GM12878 (cell line): ENCODE measurements at regions not wholly inside any gene's neighbourhood (a gene's known extent, or its start where the extent isn't known, plus 50 kb on each side); places are given as distances from the start of the nearest gene placed in this dataset.

ENCODE experiments used
- CREB1 ChIP-seq: IDR thresholded peaks from 2 replicates; pipeline ENCODE4 v1.6.1; 2012; ENCODE audit warnings: low read depth, mild to moderate bottlenecking, inconsistent platforms
- HCFC1 ChIP-seq: fragments of 150-350 bp; IDR thresholded peaks from 2 replicates; pipeline ENCODE4 v1.6.1; 2014; ENCODE audit warnings: low read length
- POU2F2 ChIP-seq: IDR thresholded peaks from 3 replicates; pipeline ENCODE4 v1.6.1; 2011; ENCODE audit warnings: low read depth, mild to moderate bottlenecking, low read length, borderline replicate concordance
- SUZ12 ChIP-seq: fragments of 200-600 bp; sonication (generic); IDR thresholded peaks from one replicate; pipeline ENCODE4 v1.6.1; 2018; ENCODE audit warnings: antibody characterized with exemption, mild to moderate bottlenecking; ENCODE audit not compliant: unreplicated experiment
- TF ChIP-seq, protein P1 (sequence below), 3 experiments: IDR thresholded peaks in 2 of 3; conservative IDR thresholded peaks in 1 of 3; 2 replicates each; pipeline ENCODE4 v1.5.1; 2011; ENCODE audit warnings: low read depth in 3 of 3, low read length in 3 of 3, mild to moderate bottlenecking in 3 of 3, control low read depth in 2 of 3, moderate library complexity in 2 of 3, inconsistent platforms in 1 of 3, mixed read lengths in 1 of 3; ENCODE audit not compliant: control insufficient read depth in 2 of 3, insufficient read depth in 1 of 3; ENCODE audit errors: extremely low read depth in 1 of 3

DNA sequence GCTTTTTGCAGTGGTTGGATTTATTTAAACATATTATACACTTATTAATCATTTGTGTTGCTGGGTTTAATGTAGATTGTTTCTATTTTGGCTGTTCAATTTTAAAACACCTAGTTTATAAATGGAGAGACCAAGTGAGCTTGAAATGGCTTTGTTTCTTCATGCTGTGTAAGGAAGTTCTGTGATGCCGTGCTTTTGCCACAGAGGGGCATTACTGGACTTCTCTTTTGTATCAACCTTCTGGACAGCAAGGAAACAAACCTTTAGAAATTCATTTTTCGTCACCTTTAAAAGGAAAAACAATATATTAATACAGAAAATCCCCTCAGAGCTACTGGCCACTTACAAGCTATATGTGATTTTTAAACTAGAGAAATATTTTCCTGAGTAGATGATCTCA lies 81.9 kb downstream of the DMRTA1 start:
- TF ChIP-seq CREB1 (no peak), HCFC1 (no peak), POU2F2 (no peak), SUZ12 (no peak)
- TF ChIP-seq, protein P1, sequence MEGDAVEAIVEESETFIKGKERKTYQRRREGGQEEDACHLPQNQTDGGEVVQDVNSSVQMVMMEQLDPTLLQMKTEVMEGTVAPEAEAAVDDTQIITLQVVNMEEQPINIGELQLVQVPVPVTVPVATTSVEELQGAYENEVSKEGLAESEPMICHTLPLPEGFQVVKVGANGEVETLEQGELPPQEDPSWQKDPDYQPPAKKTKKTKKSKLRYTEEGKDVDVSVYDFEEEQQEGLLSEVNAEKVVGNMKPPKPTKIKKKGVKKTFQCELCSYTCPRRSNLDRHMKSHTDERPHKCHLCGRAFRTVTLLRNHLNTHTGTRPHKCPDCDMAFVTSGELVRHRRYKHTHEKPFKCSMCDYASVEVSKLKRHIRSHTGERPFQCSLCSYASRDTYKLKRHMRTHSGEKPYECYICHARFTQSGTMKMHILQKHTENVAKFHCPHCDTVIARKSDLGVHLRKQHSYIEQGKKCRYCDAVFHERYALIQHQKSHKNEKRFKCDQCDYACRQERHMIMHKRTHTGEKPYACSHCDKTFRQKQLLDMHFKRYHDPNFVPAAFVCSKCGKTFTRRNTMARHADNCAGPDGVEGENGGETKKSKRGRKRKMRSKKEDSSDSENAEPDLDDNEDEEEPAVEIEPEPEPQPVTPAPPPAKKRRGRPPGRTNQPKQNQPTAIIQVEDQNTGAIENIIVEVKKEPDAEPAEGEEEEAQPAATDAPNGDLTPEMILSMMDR (IDR thresholded peaks at IDR 0.05 in 2 of 3, conservative IDR thresholded peaks at IDR 0.05 in 1 of 3; ENCODE audit: control insufficient read depth in 2 of 3, extremely low read depth in 1 of 3, insufficient read depth in 1 of 3, low read depth in 3 of 3, low read length in 3 of 3), result peak in 1 of 3 experiments; percentile 4; a peak in 2 of 6 replicates
